ENCODE measurements at regions not wholly inside any gene's neighbourhood (a gene's known extent, or its start where the extent isn't known, plus 50 kb on each side); places are given as distances from the start of the nearest gene placed in this dataset.
A peak's percentile ranks its signal among the peaks of the same experiment; 100 is the strongest.

DNA sequence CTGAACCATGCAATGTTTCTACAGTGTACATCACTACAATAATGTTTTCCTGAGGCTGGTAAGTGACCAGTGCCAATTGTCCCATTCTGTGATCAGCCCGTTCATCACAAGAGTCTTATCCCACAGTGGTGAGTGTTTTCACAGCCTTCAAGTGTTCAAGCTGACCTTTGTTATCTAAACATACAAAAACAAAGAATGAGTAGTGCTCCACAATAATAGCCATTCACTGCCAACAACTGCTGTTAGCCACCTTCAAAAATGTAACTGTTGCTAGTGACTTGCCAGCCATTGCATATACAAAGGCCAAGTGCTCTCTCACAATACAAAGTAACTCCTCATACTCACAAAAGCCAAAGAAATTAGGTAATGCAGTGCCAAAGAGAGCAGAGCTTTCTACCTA, 1084.1 kb downstream of the FAM133A start:
- Mint-ChIP-seq H3K4me1 (no peaks in the 10 kb centered on the region), H3K27me3 (ENCODE audit: insufficient read depth, low read depth) (no peaks in the 10 kb centered on the region), H3K4me3 (no peak overlapping the region), H3K9me3 (no peaks in the 10 kb centered on the region), H3K36me3 (no peaks in the 10 kb centered on the region), H3K27ac (no peak overlapping the region)
- Histone ChIP-seq H3K27ac (no peak overlapping the region), H3K27me3 (no peaks in the 10 kb centered on the region), H3K79me2 (ENCODE audit: low read depth) (no peaks in the 10 kb centered on the region), H3K4me2 (no peak overlapping the region), H3K4me1 (no peaks in the 10 kb centered on the region), H4K20me1 (ENCODE audit: low read depth) (no peaks in the 10 kb centered on the region), H2AFZ (replicated peaks) (no peak overlapping the region), H3K9ac (no peak overlapping the region), H3K9me3 (ENCODE audit: low read depth) (no peaks in the 10 kb centered on the region), H3K36me3 (no peaks in the 10 kb centered on the region), H3F3A (ENCODE audit: low read depth) (no peaks in the 10 kb centered on the region), H3K4me3 (no peak overlapping the region)
- no peak for DNase-seq (ENCODE audit: low spot score)
- TF ChIP-seq EZH2phosphoT487 (IDR thresholded peaks at IDR 0.05) (no peak), EZH2 (IDR thresholded peaks at IDR 0.05) (no peak)
- TF ChIP-seq, protein P1, sequence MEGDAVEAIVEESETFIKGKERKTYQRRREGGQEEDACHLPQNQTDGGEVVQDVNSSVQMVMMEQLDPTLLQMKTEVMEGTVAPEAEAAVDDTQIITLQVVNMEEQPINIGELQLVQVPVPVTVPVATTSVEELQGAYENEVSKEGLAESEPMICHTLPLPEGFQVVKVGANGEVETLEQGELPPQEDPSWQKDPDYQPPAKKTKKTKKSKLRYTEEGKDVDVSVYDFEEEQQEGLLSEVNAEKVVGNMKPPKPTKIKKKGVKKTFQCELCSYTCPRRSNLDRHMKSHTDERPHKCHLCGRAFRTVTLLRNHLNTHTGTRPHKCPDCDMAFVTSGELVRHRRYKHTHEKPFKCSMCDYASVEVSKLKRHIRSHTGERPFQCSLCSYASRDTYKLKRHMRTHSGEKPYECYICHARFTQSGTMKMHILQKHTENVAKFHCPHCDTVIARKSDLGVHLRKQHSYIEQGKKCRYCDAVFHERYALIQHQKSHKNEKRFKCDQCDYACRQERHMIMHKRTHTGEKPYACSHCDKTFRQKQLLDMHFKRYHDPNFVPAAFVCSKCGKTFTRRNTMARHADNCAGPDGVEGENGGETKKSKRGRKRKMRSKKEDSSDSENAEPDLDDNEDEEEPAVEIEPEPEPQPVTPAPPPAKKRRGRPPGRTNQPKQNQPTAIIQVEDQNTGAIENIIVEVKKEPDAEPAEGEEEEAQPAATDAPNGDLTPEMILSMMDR (IDR thresholded peaks at IDR 0.05), result no peak

DNA sequence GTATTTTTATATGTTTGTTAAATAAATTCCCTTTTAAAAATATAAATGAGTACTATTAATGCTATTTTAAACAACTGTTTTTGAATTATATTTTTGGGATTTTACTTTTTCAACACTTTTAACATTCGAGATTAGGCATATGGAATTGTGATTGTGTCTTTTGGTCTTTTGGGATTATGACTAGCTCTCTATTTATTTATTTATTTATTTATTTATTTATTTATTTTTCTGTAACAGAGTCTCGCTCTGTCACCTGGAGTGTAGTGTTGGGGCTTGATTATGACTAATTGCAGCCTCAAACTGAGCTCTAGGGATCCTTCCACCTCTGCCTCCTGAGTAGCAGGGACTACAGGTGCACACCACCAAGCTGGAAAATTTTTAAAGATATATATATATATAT, 1101.6 kb downstream of the FAM133A start:
- H4K20me1 ChIP-seq (ENCODE audit: low read depth), result no peaks in the 10 kb centered on the region
- no peak overlapping the region for H3K4me2 ChIP-seq
- no peak overlapping the region for H3K4me3 ChIP-seq
- TF ChIP-seq EZH2phosphoT487 (IDR thresholded peaks at IDR 0.05) (no peak), EZH2 (IDR thresholded peaks at IDR 0.05) (no peak)
- TF ChIP-seq, protein P1 (IDR thresholded peaks at IDR 0.05), result no peak
- H3K36me3 Mint-ChIP-seq, result no peaks in the 10 kb centered on the region
- H3F3A ChIP-seq (ENCODE audit: low read depth), result no peaks in the 10 kb centered on the region
- H3K27ac Mint-ChIP-seq, result no peak overlapping the region
- H3K79me2 ChIP-seq (ENCODE audit: low read depth), result no peaks in the 10 kb centered on the region
- H3K27me3 Mint-ChIP-seq (ENCODE audit: insufficient read depth, low read depth), result no peaks in the 10 kb centered on the region
- H3K4me3 Mint-ChIP-seq, result no peak overlapping the region
- H3K27ac ChIP-seq, result no peak overlapping the region
- no peaks in the 10 kb centered on the region for H3K27me3 ChIP-seq
- H2AFZ ChIP-seq (replicated peaks), result no peak overlapping the region
- no peaks in the 10 kb centered on the region for H3K4me1 ChIP-seq
- H3K36me3 ChIP-seq, result no peaks in the 10 kb centered on the region
- no peaks in the 10 kb centered on the region for H3K9me3 ChIP-seq (ENCODE audit: low read depth)
- no peaks in the 10 kb centered on the region for H3K9me3 Mint-ChIP-seq
- no peak for DNase-seq (ENCODE audit: low spot score)
- no peaks in the 10 kb centered on the region for H3K4me1 Mint-ChIP-seq
- no peak overlapping the region for H3K9ac ChIP-seq

GRCh38 chrX:94813541-94813940, 1139.5 kb downstream of the FAM133A start:
- H3K27ac ChIP-seq, result no peak overlapping the region
- Mint-ChIP-seq H3K4me3 (no peak overlapping the region), H3K27ac (no peak overlapping the region), H3K36me3 (no peaks in the 10 kb centered on the region), H3K27me3 (ENCODE audit: insufficient read depth, low read depth) (peaks cover 4% of the 10 kb centered on the region), H3K4me1 (no peaks in the 10 kb centered on the region), H3K9me3 (peaks cover 16% of the 10 kb centered on the region)
- H3K79me2 ChIP-seq (ENCODE audit: low read depth), result no peaks in the 10 kb centered on the region
- H2AFZ ChIP-seq (replicated peaks), result no peak overlapping the region
- H3F3A ChIP-seq (ENCODE audit: low read depth), result no peaks in the 10 kb centered on the region
- H3K9me3 ChIP-seq (ENCODE audit: low read depth), result no peaks in the 10 kb centered on the region
- DNase-seq (ENCODE audit: low spot score), result no peak
- TF ChIP-seq EZH2phosphoT487 (IDR thresholded peaks at IDR 0.05), result no peak
- H3K4me3 ChIP-seq, result no peak overlapping the region
- H3K9ac ChIP-seq, result no peak overlapping the region
- no peaks in the 10 kb centered on the region for H3K27me3 ChIP-seq
- no peaks in the 10 kb centered on the region for H4K20me1 ChIP-seq (ENCODE audit: low read depth)
- H3K4me2 ChIP-seq, result no peak overlapping the region
- H3K36me3 ChIP-seq, result no peaks in the 10 kb centered on the region
- H3K4me1 ChIP-seq, result no peaks in the 10 kb centered on the region

DNA sequence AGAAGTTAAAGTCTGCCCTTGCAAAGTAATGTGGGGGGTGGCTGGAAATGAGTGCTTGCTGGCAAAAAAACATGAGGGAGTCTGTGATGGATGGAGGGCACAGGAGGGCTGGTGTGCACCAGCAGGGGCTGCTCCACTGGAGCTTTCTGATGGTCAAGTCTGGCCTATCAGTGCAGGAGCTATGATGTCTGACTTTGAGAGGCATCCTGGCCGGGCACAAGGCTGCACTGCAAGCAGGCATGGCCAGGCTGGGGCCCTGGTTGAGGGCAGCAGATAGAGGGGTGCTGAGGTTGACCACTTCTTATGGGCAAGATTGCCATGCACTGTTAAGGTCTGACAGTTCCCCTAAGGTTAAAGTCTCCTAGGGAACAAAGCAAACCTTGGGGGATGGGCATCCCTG, 1140.2 kb downstream of the FAM133A start:
- Mint-ChIP-seq H3K27me3 (ENCODE audit: insufficient read depth, low read depth) (peaks cover 4% of the 10 kb centered on the region), H3K36me3 (no peaks in the 10 kb centered on the region), H3K27ac (no peak overlapping the region), H3K4me1 (no peaks in the 10 kb centered on the region), H3K9me3 (peaks cover 16% of the 10 kb centered on the region), H3K4me3 (no peak overlapping the region)
- Histone ChIP-seq H3K27me3 (no peaks in the 10 kb centered on the region), H4K20me1 (ENCODE audit: low read depth) (no peaks in the 10 kb centered on the region), H3K36me3 (no peaks in the 10 kb centered on the region), H3K4me3 (no peak overlapping the region), H3K4me1 (no peaks in the 10 kb centered on the region), H3K4me2 (no peak overlapping the region), H3K9me3 (ENCODE audit: low read depth) (no peaks in the 10 kb centered on the region), H3K9ac (no peak overlapping the region), H3F3A (ENCODE audit: low read depth) (no peaks in the 10 kb centered on the region), H2AFZ (replicated peaks) (peak overlapping the region; percentile 68), H3K27ac (no peak overlapping the region), H3K79me2 (ENCODE audit: low read depth) (no peaks in the 10 kb centered on the region)
- TF ChIP-seq EZH2 (IDR thresholded peaks at IDR 0.05) (no peak), EZH2phosphoT487 (IDR thresholded peaks at IDR 0.05) (no peak)
- TF ChIP-seq, protein P1 (IDR thresholded peaks at IDR 0.05), result no peak
- DNase-seq (ENCODE audit: low spot score), result no peak

All from neural progenitor cell (in vitro differentiated cells).